ENCODE measurements at regions not wholly inside any gene's neighbourhood (a gene's known extent, or its start where the extent isn't known, plus 50 kb on each side); places are given as distances from the start of the nearest gene placed in this dataset.

DNA sequence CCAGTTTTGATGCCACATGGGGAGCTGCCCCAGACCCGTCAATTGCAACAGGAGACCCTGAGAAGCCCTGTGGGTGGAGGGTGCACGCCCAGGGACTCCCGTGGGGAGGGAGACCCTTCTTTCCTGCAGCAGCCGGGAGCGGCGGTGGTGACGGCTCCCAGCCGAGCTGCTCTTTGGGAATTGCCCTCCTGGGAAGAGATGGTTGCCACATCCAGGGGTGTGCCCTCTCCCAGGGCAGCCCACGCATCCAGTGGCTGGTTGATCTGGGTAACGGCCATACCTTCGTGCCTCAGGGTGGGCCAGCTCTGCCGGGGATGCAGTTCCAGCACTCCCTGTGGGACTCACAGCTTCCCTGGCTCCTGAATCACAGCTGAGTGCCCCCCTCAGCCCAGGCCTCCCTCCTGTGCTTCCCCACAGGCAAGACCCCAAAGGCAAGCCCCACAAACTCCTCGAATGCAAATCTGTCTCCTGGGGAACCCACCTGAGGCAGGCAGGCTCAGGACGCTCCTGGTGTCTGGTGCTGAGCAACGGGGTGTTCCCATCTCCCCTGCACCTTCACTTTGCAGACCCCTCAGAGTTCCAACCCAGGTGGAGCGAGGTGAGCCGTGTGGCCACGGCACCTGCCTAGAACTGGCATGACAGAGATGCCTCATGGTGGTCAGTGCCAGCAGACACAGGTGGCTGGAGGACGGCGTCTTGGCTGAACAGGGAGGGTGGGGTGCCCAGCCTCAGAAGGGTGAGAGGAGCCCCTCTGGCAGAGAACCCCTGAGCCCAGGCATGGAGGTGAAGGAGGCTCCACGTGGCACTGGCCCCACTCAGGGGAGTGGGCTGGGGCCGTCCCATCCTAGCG lies 1027.4 kb downstream of the BRD1 start:
- no peaks in the 10 kb centered on the region for H4K20me1 ChIP-seq (ENCODE audit: insufficient read depth)
- H3K4me2 ChIP-seq (ENCODE audit: low read length), result no peak overlapping the region
- H3K9me2 ChIP-seq (ENCODE audit: insufficient read depth), result no peaks in the 10 kb centered on the region
- H3K27ac ChIP-seq (ENCODE audit: low read depth, low read length), result no peak overlapping the region
- no peak overlapping the region for H2AFZ ChIP-seq (ENCODE audit: low read depth, low read length, poor library complexity, severe bottlenecking)
- intact Hi-C loops (cut with micrococcal nuclease), result no loop called here
- H3K79me2 ChIP-seq (ENCODE audit: insufficient read depth, low read length), result no peaks in the 10 kb centered on the region
- H3K4me3 ChIP-seq (replicated peaks in 1 of 2; ENCODE audit: low read depth in 1 of 2, low read length in 2 of 2), result no peak overlapping the region
- TF ChIP-seq, protein P1, sequence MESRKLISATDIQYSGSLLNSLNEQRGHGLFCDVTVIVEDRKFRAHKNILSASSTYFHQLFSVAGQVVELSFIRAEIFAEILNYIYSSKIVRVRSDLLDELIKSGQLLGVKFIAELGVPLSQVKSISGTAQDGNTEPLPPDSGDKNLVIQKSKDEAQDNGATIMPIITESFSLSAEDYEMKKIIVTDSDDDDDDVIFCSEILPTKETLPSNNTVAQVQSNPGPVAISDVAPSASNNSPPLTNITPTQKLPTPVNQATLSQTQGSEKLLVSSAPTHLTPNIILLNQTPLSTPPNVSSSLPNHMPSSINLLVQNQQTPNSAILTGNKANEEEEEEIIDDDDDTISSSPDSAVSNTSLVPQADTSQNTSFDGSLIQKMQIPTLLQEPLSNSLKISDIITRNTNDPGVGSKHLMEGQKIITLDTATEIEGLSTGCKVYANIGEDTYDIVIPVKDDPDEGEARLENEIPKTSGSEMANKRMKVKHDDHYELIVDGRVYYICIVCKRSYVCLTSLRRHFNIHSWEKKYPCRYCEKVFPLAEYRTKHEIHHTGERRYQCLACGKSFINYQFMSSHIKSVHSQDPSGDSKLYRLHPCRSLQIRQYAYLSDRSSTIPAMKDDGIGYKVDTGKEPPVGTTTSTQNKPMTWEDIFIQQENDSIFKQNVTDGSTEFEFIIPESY (IDR thresholded peaks at IDR 0.05; ENCODE audit: extremely low read depth, insufficient replicate concordance, low read length), result no peak
- TF ChIP-seq YY1 (IDR thresholded peaks at IDR 0.05; ENCODE audit: extremely low read depth, insufficient replicate concordance, low read depth, low read length), result no peak
- TF ChIP-seq JUND (IDR thresholded peaks at IDR 0.05), result no peak
- CTCF ChIA-PET, result no interaction called here
- no peak overlapping the region for H3K9ac ChIP-seq (ENCODE audit: low read length)
- BruUV-seq (replicated peaks), result no TSS peak
- POLR2A ChIA-PET, result no interaction called here
- ATAC-seq (no peak), DNase-seq (ENCODE audit: low read depth, low spot score) (no peak)
- no peaks in the 10 kb centered on the region for H3K27me3 ChIP-seq (ENCODE audit: insufficient read depth, low read length)
- H3K9me3 ChIP-seq (ENCODE audit: control insufficient read depth in 1 of 2, insufficient read depth in 1 of 2, low read depth in 1 of 2, low read length in 2 of 2), result no peaks in the 10 kb centered on the region
- RAD21 ChIA-PET (ENCODE audit: low non-redundant PET in 1 of 2, low total read pairs in 2 of 2, uncharacterized antibody in 2 of 2, unreplicated experiment in 2 of 2), result no interaction called here
- no peaks in the 10 kb centered on the region for H3K4me1 ChIP-seq (ENCODE audit: control insufficient read depth in 1 of 2, insufficient read depth in 2 of 2, low read length in 2 of 2)
- H3K36me3 ChIP-seq (ENCODE audit: control insufficient read depth in 1 of 2, insufficient read depth in 2 of 2, low read length in 2 of 2), result no peaks in the 10 kb centered on the region

DNA sequence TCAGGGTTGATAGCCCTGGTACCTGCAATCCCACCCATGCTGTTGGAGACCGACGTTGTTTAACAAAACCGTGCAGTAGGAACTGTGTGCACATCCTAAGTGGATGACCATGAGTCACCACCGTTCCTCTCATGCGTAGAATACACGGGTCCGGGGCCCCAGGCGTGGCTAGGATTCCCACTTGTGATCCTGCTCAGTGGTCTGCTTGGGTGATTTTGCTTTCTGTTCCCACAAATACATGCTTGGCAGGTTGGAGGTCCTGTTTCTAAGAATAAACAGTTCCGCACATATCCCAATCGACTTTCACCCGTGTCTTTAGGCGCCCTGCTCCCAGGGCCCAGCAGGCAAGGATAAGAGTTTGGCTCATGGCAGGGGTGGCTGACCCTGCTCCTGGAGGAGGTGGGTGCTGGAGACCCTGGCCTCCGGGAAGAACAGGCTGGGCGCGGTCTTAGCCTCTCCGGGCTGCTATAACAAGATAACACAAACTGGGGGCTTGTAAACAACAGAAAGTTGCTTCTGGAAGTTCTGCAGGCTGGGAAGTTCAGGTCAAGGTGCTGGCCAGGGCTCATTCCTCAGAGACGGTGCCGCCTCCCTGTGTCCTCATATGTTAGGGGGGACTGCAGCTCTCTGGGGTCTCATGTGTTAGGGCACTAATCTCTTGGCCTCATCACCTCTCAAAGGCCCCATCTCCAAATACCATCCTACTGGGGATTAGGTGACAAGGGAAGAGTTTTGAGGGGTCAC lies 1028.3 kb downstream of the BRD1 start:
- Histone ChIP-seq H3K79me2 (ENCODE audit: insufficient read depth, low read length) (no peaks in the 10 kb centered on the region), H3K36me3 (ENCODE audit: control insufficient read depth in 1 of 2, insufficient read depth in 2 of 2, low read length in 2 of 2) (no peaks in the 10 kb centered on the region), H3K4me2 (ENCODE audit: low read length) (no peak overlapping the region), H3K4me3 (replicated peaks in 1 of 2; ENCODE audit: low read depth in 1 of 2, low read length in 2 of 2) (no peak overlapping the region), H2AFZ (ENCODE audit: low read depth, low read length, poor library complexity, severe bottlenecking) (no peak overlapping the region), H3K9me3 (ENCODE audit: control insufficient read depth in 1 of 2, insufficient read depth in 1 of 2, low read depth in 1 of 2, low read length in 2 of 2) (no peaks in the 10 kb centered on the region), H3K9me2 (ENCODE audit: insufficient read depth) (no peaks in the 10 kb centered on the region), H3K4me1 (ENCODE audit: control insufficient read depth in 1 of 2, insufficient read depth in 2 of 2, low read length in 2 of 2) (no peaks in the 10 kb centered on the region), H3K27ac (ENCODE audit: low read depth, low read length) (no peak overlapping the region), H4K20me1 (ENCODE audit: insufficient read depth) (no peaks in the 10 kb centered on the region), H3K9ac (ENCODE audit: low read length) (no peak overlapping the region), H3K27me3 (ENCODE audit: insufficient read depth, low read length) (no peaks in the 10 kb centered on the region)
- POLR2A ChIA-PET, result no interaction called here
- CTCF ChIA-PET, result no interaction called here
- BruUV-seq (replicated peaks), result no TSS peak
- TF ChIP-seq CEBPB (IDR thresholded peaks at IDR 0.05; ENCODE audit: low read depth) (no peak), RAD21 (IDR thresholded peaks at IDR 0.05; ENCODE audit: low read depth) (no peak), FOSL1 (IDR thresholded peaks at IDR 0.05; ENCODE audit: low read depth) (no peak), POLR2AphosphoS5 (IDR thresholded peaks at IDR 0.05; ENCODE audit: low read depth, low read length) (no peak), EZH2phosphoT487 (IDR thresholded peaks at IDR 0.05; ENCODE audit: borderline replicate concordance) (no peak), ZFX (IDR thresholded peaks at IDR 0.05) (no peak), EGR1 (IDR thresholded peaks at IDR 0.05; ENCODE audit: low read depth) (no peak), JUND (IDR thresholded peaks at IDR 0.05) (no peak), SRF (IDR thresholded peaks at IDR 0.05; ENCODE audit: low read depth) (no peak)
- ATAC-seq, result no peak
- intact Hi-C loops (cut with micrococcal nuclease), result no loop called here
- RAD21 ChIA-PET (ENCODE audit: low non-redundant PET in 1 of 2, low total read pairs in 2 of 2, uncharacterized antibody in 2 of 2, unreplicated experiment in 2 of 2), result no interaction called here
- DNase-seq (ENCODE audit: low read depth, low spot score), result no peak
